ENCODE measurements at regions not wholly inside any gene's neighbourhood (a gene's known extent, or its start where the extent isn't known, plus 50 kb on each side); places are given as distances from the start of the nearest gene placed in this dataset.
"Not testable (repeated sequence)": the region's sequence is repeated elsewhere in the genome, so short reads cannot be mapped to it uniquely, and the experiment has no call there.

- DNase-seq: no peak
Observed at GRCh38 chr22:49355211-49355920, 472.3 kb downstream of the BRD1 start.

DNA sequence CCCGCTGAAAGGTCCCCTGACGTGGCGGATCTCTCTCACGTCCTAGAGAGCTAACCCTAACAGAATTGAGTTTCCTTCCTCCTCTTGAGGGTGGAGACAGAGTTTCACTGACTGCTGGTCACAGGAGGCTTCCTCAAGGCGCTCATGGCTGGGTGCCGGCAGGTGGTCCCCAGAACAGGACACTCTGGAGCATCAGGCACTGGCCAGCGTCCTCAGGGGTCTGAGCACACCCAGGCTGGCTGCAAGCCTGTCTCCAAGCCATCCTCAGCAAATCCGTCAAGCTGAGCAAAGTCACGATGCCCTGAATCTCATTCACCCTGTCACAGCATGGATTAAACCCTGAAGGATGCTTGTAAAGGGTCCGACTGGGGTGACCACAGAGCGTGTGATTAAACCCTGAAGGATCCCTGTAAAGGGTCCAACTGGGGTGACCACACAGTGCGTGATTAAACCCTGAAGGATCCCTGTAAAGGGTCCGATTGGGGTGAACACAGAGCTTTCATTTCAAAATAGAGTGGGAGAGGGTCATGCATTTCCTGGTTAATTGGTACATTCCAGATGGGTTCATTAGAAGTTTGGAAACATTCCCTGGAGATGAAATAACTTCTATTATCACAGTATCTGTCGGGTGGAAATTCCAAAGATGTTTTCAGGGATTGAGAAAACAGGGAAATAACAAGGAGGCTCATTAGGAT lies 473.0 kb downstream of the BRD1 start:
- intact Hi-C loops (cut with DNase I): no loop called here
- DNase-seq (no peak), ATAC-seq (ENCODE audit: poor library complexity) (no peak)

More at GRCh38 chr22:49355211-49355920, 472.3 kb downstream of the BRD1 start:
- intact Hi-C loops (cut with DNase I): no loop called here
- ATAC-seq (ENCODE audit: poor library complexity): no peak

DNA sequence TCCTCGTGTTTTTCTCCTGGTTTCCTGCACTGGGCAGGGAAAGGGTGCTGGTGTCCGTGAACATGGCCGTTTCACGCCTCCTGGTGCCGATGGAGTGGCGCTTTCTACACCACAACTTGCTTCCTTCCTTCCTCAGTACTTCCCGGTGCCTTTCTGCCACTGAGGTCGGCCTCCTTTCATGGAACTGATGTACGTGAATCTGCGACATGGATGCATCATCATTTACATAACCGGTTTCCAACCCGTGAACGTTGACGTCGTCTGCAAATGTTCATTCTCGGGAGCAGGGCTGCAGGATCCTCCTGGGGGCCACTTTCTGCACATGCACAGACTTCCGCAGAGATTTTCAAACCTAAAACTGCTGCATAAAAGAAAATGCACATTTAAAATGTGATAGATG lies 474.4 kb downstream of the BRD1 start:
- DNase-seq (no peak), ATAC-seq (ENCODE audit: poor library complexity) (no peak)
- intact Hi-C loops (cut with DNase I): no loop called here

- intact Hi-C loops (cut with DNase I): no loop called here
- ATAC-seq (ENCODE audit: poor library complexity): no peak
- no peak for DNase-seq
Observed at GRCh38 chr22:49352361-49353169, 475.1 kb downstream of the BRD1 start.

- ATAC-seq (ENCODE audit: poor library complexity) (no peak), DNase-seq (no peak)
- intact Hi-C loops (cut with DNase I): no loop called here
Observed at GRCh38 chr22:49351761-49352227, 475.9 kb downstream of the BRD1 start.

- no peak for ATAC-seq (ENCODE audit: poor library complexity)
- intact Hi-C loops (cut with DNase I): no loop called here
- DNase-seq: no peak
Observed at GRCh38 chr22:49350441-49351121, 477.1 kb downstream of the BRD1 start.

GRCh38 chr22:49349841-49350381 lies 477.8 kb downstream of the BRD1 start:
- ATAC-seq (ENCODE audit: poor library complexity) (no peak), DNase-seq (no peak)
- intact Hi-C loops (cut with DNase I): no loop called here

- intact Hi-C loops (cut with DNase I): no loop called here
- DNase-seq (no peak), ATAC-seq (ENCODE audit: poor library complexity) (no peak)
Observed at GRCh38 chr22:49349181-49349835, 478.4 kb downstream of the BRD1 start.

GRCh38 chr22:49348631-49349030 lies 479.0 kb downstream of the BRD1 start:
- no peak for DNase-seq
- no peak for ATAC-seq (ENCODE audit: poor library complexity)
- intact Hi-C loops (cut with DNase I): no loop called here

GRCh38 chr22:49347376-49347775 lies 480.3 kb downstream of the BRD1 start:
- ATAC-seq (ENCODE audit: poor library complexity): no peak
- DNase-seq: no peak
- intact Hi-C loops (cut with DNase I): no loop called here

DNA sequence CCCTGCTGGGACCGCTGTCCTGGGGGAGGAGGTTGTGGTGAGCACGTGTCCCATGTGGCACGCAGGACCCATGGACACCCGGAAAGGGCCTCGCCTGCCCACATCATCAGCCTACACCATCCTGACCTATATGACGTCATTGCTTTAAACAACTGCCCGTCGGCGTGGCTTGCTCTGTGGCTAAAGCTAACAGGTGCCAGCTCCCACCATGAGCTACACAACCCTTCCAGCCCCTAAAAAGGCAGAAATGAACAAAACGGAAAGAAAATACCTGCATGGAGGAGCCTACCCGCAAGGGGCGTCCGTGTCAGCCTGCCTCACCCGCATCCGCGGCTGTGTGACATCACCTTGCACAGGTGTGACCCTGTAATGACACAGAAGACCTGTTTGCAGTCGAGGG lies 481.8 kb downstream of the BRD1 start:
- ATAC-seq (ENCODE audit: poor library complexity): no peak

DNA sequence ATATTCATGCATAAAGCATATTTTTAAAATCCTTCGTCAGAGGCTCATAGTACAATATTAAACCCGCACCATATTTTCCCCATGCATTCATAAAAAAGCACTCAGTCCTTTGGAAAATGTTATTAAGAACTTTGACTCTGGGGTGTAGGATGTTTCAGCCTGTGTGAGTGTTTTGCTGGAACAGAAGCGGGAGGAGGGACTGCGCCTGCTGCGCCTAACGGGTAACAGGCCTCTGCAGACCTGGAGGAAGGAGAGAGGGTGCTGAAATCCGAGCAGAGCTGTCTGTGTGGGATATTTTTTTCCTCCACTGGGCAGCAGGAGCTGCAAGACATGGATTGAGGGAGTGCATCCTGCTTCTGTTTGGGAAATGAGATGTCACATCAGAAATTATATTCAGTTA lies 483.0 kb downstream of the BRD1 start:
- no peak for DNase-seq
- intact Hi-C loops (cut with DNase I): no loop called here
- no peak for ATAC-seq (ENCODE audit: poor library complexity)

More for the DNA sequence above, 481.8 kb downstream of the BRD1 start:
- intact Hi-C loops (cut with DNase I): no loop called here
- DNase-seq: no peak

- ATAC-seq (ENCODE audit: poor library complexity) (no peak), DNase-seq (no peak)
- intact Hi-C loops (cut with DNase I): no loop called here
Observed at GRCh38 chr22:49344161-49344560, 483.5 kb downstream of the BRD1 start.

- DNase-seq: no peak
- no peak for ATAC-seq (ENCODE audit: poor library complexity)
- intact Hi-C loops (cut with DNase I): no loop called here
Observed at GRCh38 chr22:49340406-49340805, 487.3 kb downstream of the BRD1 start.

DNA sequence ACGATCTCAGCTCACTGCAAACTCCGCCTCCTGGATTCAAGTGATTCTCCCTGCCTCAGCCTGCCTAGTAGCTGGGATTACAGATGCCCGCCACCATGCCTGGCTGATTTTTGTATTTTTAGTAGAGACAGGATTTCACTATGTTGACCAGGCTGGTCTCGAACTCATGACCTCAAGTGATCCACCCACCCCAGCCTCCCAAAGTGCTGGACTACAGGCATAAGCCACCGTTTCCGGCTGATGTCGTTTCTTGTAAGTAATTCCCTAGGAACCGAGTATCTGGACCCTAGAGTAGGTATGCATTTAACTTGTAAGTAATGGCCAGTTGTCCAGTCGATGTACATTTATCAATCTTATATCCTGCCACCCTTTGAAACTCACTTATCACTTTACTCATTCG lies 491.2 kb downstream of the BRD1 start:
- intact Hi-C loops (cut with DNase I); DNase-seq; ATAC-seq (ENCODE audit: poor library complexity): not testable (repeated sequence)

DNA sequence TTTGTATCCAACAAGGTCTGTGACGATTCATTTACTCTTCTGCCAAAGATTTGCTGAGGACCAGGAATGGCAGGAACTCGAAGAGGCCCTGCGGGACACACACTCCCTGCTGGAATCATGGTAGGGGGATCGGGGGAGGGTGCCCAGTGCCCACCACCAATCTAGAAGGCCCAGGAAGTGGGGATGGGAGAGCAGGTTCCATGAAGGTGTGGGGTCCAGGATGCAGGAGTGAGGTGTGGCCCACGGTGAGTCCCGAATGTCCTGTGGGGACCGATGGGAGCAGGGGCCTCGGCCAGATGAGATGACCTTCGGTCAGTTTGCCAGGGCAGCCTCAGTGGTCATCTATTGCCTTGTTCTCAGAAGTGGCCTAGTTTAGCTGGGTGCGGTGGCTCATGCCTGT lies 492.7 kb downstream of the BRD1 start:
- DNase-seq: no peak
- intact Hi-C loops (cut with DNase I): no loop called here
- no peak for ATAC-seq (ENCODE audit: poor library complexity)

DNA sequence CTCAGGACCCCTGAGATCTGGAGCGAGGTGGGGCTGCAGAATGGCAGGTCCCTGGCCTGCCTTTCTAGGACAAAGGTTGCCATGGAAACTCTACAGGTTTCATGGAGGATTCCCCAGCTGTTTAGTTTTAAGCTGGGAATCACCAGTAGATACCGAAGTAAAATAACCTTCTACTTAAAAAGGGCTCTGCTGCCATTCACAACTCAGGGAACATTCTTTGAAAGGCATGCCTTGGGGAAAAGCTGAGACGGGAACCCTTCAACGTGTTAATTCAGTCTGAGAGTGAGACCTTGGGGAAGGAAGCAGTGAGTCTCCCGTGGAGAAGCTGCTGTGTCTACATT lies 493.3 kb downstream of the BRD1 start:
- ATAC-seq (ENCODE audit: poor library complexity) (no peak), DNase-seq (no peak)
- intact Hi-C loops (cut with DNase I): no loop called here

- intact Hi-C loops (cut with DNase I): no loop called here
- no peak for DNase-seq
- ATAC-seq (ENCODE audit: poor library complexity): no peak
Observed at GRCh38 chr22:49333206-49333605, 494.5 kb downstream of the BRD1 start.
